ENCODE measurements at regions not wholly inside any gene's neighbourhood (a gene's known extent, or its start where the extent isn't known, plus 50 kb on each side); places are given as distances from the start of the nearest gene placed in this dataset.

DNA sequence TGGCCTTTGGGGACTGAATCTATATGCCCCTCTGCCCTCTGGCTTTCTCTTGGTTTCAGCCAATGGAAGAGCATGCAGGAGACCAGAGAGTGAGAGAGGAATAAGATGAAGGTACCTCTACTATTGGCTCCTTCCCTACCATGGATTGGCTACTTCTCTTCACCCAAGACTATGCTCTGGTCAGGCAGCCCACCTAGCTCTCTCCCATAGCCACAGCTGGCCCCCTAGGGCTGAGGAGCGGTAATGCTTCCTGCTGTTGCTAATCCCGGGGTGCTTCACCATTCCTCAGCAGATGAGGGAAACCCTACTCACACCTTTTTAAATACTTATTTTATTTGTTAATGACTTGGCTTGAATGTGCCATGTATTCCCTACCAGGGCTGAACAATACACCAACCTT is 142.4 kb downstream of the MREG start:
- TF ChIP-seq, protein P1, sequence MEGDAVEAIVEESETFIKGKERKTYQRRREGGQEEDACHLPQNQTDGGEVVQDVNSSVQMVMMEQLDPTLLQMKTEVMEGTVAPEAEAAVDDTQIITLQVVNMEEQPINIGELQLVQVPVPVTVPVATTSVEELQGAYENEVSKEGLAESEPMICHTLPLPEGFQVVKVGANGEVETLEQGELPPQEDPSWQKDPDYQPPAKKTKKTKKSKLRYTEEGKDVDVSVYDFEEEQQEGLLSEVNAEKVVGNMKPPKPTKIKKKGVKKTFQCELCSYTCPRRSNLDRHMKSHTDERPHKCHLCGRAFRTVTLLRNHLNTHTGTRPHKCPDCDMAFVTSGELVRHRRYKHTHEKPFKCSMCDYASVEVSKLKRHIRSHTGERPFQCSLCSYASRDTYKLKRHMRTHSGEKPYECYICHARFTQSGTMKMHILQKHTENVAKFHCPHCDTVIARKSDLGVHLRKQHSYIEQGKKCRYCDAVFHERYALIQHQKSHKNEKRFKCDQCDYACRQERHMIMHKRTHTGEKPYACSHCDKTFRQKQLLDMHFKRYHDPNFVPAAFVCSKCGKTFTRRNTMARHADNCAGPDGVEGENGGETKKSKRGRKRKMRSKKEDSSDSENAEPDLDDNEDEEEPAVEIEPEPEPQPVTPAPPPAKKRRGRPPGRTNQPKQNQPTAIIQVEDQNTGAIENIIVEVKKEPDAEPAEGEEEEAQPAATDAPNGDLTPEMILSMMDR (conservative IDR thresholded peaks at IDR 0.05; ENCODE audit: low read depth, low read length), result peak; percentile 58
- no peak for TF ChIP-seq EZH2 (IDR thresholded peaks at IDR 0.05; ENCODE audit: low read length, unreplicated experiment)
